ENCODE measurements at regions not wholly inside any gene's neighbourhood (a gene's known extent, or its start where the extent isn't known, plus 50 kb on each side); places are given as distances from the start of the nearest gene placed in this dataset.

DNA sequence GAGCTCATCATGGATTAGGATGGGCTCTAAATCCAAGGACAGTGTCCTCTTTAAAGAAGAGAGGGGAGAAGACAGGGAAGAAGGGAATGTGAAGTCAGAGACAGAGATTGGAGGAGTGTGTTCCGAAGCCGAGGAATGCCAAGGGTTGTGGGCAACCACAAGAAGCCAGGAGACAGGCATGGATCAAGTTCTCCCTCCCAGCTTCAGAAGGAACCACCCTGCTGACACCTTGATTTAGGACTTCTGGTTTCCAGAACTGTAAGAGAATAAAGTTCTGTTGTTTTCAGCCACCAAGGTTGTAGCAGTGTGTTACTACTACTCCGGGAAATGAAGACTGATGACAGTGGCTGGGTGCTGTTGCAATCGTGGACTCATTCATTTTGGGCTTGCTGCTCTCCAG is 120.1 kb downstream of the RPS12 start:
- Histone ChIP-seq H3K36me3 (ENCODE audit: low read depth) (no peaks in the 10 kb centered on the region), H3K4me1 (ENCODE audit: low read depth) (no peaks in the 10 kb centered on the region), H3K4me3 (no peak overlapping the region), H3K9me3 (no peaks in the 10 kb centered on the region)
- no peak for ATAC-seq
- no peak for DNase-seq
- TF ChIP-seq, protein P1, sequence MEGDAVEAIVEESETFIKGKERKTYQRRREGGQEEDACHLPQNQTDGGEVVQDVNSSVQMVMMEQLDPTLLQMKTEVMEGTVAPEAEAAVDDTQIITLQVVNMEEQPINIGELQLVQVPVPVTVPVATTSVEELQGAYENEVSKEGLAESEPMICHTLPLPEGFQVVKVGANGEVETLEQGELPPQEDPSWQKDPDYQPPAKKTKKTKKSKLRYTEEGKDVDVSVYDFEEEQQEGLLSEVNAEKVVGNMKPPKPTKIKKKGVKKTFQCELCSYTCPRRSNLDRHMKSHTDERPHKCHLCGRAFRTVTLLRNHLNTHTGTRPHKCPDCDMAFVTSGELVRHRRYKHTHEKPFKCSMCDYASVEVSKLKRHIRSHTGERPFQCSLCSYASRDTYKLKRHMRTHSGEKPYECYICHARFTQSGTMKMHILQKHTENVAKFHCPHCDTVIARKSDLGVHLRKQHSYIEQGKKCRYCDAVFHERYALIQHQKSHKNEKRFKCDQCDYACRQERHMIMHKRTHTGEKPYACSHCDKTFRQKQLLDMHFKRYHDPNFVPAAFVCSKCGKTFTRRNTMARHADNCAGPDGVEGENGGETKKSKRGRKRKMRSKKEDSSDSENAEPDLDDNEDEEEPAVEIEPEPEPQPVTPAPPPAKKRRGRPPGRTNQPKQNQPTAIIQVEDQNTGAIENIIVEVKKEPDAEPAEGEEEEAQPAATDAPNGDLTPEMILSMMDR (IDR thresholded peaks at IDR 0.05) = no peak
- intact Hi-C loops (cut with DNase I, micrococcal nuclease) = no loop called here

DNA sequence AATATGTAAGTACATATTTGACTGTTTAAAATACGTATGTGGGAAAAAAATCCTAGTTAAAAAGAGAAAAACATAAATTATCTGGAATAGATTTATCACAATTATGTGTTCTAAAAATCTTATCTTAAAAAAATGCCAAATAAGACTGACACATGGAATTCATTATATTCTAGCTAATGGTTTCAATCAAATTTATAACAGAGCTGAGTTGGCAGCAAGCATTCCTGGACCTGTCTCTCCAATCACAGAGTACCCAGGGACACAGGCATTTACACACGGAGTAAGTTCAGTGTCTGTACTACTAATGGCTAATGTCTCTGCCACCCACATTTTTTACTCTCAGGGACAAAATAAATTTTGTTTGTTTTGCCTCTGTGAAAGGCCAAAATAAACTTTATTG is 122.3 kb downstream of the RPS12 start:
- intact Hi-C loops (cut with DNase I, micrococcal nuclease) = no loop called here
- no peak for ATAC-seq
- Histone ChIP-seq H3K4me3 (no peak overlapping the region), H3K9me3 (no peaks in the 10 kb centered on the region), H3K4me1 (ENCODE audit: low read depth) (no peaks in the 10 kb centered on the region), H3K36me3 (ENCODE audit: low read depth) (no peaks in the 10 kb centered on the region)
- no peak for DNase-seq
- TF ChIP-seq, protein P1 (IDR thresholded peaks at IDR 0.05) = no peak

DNA sequence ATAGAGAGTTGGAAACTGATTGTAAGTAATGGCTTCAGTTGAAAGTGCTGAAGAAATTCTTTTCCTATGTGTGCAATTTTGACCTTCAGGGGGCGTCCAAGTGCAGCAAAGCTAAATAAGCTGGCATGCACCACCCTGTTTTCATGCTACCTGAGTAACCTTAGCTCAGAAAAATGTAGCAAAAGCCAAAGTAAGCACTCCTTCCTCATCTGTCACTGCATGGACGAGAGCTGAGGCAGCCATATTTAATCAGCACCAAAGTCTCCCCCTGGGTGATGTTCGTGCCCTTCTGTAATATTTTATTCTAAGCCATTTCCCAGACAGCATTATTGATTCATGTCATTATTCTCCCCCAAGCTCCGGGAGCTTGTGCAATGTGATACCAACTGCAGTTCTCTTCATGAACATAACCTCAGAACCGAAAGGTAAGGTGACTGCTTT is 123.1 kb downstream of the RPS12 start:
- intact Hi-C loops (cut with DNase I, micrococcal nuclease) = no loop called here
- H3K4me3 ChIP-seq = no peak overlapping the region
- TF ChIP-seq, protein P1 (IDR thresholded peaks at IDR 0.05) = no peak
- no peaks in the 10 kb centered on the region for H3K36me3 ChIP-seq (ENCODE audit: low read depth)
- no peaks in the 10 kb centered on the region for H3K9me3 ChIP-seq
- ATAC-seq (no peak), DNase-seq (peak in 1 of 3 donors; percentile 57)
- no peaks in the 10 kb centered on the region for H3K4me1 ChIP-seq (ENCODE audit: low read depth)

DNA sequence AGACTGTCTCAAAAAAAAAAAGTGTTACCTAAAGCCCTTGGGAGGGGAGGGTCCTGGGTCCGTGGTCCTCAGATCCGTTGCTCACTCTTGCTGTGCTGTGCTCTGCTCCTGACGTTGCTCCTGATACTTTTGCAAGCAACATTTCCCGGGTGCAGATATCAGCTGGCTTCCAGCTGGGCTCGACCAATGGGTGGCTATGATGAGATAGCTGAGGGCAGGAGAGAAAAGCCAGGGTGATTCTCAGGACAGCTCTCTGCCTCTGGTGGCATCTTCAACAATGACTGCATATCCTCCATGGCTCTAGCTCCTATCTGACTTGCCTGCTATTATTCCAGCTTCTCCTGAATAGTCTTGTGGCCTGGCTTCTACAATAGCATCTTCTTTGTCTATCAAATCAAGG is 134.5 kb downstream of the RPS12 start:
- ATAC-seq (no peak), DNase-seq (no peak)
- Histone ChIP-seq H3K4me3 (no peak overlapping the region), H3K9me3 (no peaks in the 10 kb centered on the region), H3K36me3 (ENCODE audit: low read depth) (no peaks in the 10 kb centered on the region), H3K4me1 (ENCODE audit: low read depth) (no peaks in the 10 kb centered on the region)
- TF ChIP-seq, protein P1 (IDR thresholded peaks at IDR 0.05) = no peak
- intact Hi-C loops (cut with DNase I, micrococcal nuclease) = no loop called here

DNA sequence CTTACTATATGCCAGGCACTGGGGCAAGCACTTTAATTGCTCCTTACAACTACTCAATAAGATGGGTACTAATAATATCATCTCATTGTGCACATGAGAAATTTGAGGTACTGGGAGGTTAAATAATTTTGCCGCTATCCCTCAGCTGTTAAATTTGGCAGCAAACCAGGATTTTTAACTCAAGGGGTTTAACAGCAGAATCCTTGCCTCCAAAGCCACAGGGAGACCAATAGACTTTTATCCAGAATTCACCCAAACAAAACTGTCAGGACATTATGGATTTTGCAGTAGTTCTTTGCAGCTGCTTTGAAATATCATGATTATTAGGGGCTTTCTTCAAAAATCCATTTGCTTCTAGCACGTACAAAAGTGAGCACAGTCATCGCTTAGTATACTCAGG is 136.2 kb downstream of the RPS12 start:
- Histone ChIP-seq H3K4me3 (no peak overlapping the region), H3K9me3 (no peaks in the 10 kb centered on the region), H3K36me3 (ENCODE audit: low read depth) (no peaks in the 10 kb centered on the region), H3K4me1 (ENCODE audit: low read depth) (no peaks in the 10 kb centered on the region)
- intact Hi-C loops (cut with DNase I, micrococcal nuclease) = no loop called here
- ATAC-seq (no peak), DNase-seq (no peak)
- TF ChIP-seq, protein P1 (IDR thresholded peaks at IDR 0.05) = no peak

Data from mucosa of descending colon (tissue), 3 donors.